Natural killer cell treated with Interleukin-12 subunit alpha and Interleukin-12 subunit beta and Interleukin-15 and Interleukin-18, amount 100 ng/mL, for 72 hours (primary cell): ENCODE measurements at regions not wholly inside any gene's neighbourhood (a gene's known extent, or its start where the extent isn't known, plus 50 kb on each side); places are given as distances from the start of the nearest gene placed in this dataset.
"Not testable (repeated sequence)": the region's sequence is repeated elsewhere in the genome, so short reads cannot be mapped to it uniquely, and the experiment has no call there.

Experiments
- ATAC-seq, 2 donors: fragments of 150-1000 bp; cut with Tn5 transposase in 1 of 2; sonication (Bioruptor Pico), chemical (Tn5 transposase) in 1 of 2; 2 replicates each; pipeline ENCODE4 v1.10.0; 2021
- DNase-seq: peaks from one replicate; pipeline ENCODE4 v3.0.0; 2022; ENCODE audit warnings: low spot score
- H3K27ac Mint-ChIP-seq, 2 donors: 1 replicate in 1 of 2; 2 replicates in 1 of 2; pipeline ENCODE4 v1.8.0; 2022; ENCODE audit warnings: mixed read lengths in 2 of 2, mild to moderate bottlenecking in 1 of 2, moderate library complexity in 1 of 2
- H3K27me3 Mint-ChIP-seq, 2 donors: 1 replicate in 1 of 2; 2 replicates in 1 of 2; pipeline ENCODE4 v1.8.0; 2022; ENCODE audit warnings: mixed read lengths in 2 of 2
- H3K36me3 Mint-ChIP-seq: one replicate; pipeline ENCODE4 v1.8.0; 2022; ENCODE audit warnings: mixed read lengths
- H3K4me1 Mint-ChIP-seq, 2 donors: 1 replicate in 1 of 2; 2 replicates in 1 of 2; pipeline ENCODE4 v1.8.0; 2022; ENCODE audit warnings: low read depth in 2 of 2, mixed read lengths in 2 of 2, mild to moderate bottlenecking in 1 of 2
- H3K4me3 Mint-ChIP-seq: one replicate; pipeline ENCODE4 v1.8.0; 2022; ENCODE audit warnings: mixed read lengths
- H3K9me3 Mint-ChIP-seq: 2 replicates; pipeline ENCODE4 v1.8.0; 2022; ENCODE audit warnings: mixed read lengths

DNA sequence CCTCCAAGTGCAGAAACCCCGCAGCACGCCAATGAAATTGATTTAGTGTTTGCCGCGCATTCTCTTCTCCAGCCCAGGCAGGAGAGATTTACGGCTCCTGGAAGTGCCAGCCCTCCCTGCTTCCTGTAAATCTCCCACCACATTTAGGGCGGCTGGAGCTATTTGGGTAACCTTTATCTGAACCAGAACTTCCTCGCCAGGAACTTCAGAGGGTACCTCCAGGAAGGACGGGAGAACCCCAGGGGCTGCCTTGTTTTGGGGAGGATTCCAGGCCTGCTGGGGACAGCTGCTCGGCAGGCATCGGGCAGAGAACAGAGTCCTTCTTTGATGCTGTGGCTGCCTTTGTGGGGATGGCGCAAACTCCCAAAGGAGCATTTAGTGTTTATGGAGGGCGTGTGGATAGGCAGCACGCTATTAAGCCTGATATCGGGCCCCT is 122.0 kb upstream of the MYCN start:
- ATAC-seq: no peak
- H3K27me3 Mint-ChIP-seq: peaks cover 9 to 25% of the 10 kb centered on the region in 2 donors
- H3K27ac Mint-ChIP-seq: no peak overlapping the region
- H3K4me3 Mint-ChIP-seq: no peak overlapping the region
- H3K36me3 Mint-ChIP-seq: no peaks in the 10 kb centered on the region
- no peaks in the 10 kb centered on the region for H3K9me3 Mint-ChIP-seq
- DNase-seq: no peak
- H3K4me1 Mint-ChIP-seq: no peaks in the 10 kb centered on the region

DNA sequence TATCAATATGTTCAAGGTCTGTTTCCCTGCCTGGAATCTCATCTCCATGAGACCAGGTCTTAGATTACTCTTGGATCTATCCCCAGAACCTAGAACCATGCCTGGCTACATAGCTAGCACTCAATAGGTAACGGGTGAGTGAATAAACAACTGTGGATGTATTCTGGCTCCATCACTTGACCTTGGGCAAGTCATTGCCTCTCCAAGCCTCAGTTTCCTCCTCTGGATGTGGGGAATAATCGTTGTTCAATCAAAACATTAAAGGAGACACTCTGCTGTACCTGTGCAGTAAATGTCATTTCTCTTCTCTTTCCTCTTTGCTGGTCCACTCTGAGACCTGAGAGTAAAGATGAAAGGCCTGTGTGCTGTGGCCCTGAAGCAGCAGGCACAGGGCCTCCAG is 121.5 kb upstream of the MYCN start:
- ATAC-seq: no peak
- H3K4me1 Mint-ChIP-seq: no peaks in the 10 kb centered on the region
- H3K9me3 Mint-ChIP-seq: no peaks in the 10 kb centered on the region

DNA sequence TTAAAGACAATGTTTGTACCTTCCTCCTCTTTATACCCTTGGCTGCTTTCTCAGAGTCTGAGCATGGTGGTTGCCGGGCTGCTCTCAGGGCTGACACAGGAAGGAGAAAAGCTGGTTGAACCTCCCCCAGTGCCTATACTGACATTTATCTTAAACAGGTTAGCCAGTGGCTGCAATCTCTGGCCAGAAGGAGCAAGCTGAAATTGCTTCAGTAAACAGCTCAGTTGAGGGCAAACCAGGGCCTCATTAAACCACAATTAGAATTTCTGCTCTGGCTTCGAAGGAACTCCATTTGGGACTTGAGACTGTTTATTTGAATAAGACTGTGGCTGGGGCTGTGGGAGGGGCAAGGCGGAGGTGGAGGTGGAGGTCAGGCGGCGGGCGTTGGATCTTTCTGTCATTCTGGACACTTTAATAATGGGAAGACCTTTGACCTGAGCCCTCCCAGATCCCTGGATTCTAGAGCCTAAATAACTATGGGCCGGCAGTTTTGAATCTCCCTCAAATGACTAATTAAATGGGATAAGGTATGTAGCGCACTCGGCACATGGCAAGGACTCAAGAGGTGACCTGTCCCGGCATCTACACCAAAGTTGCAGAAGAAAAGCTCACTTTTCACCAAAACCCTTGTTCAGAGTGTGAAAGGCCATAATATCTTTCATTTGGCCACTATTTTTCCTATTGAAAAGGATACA is 120.6 kb upstream of the MYCN start:
- H3K27ac Mint-ChIP-seq: no peak overlapping the region
- DNase-seq (no peak), ATAC-seq (no peak)
- no peaks in the 10 kb centered on the region for H3K9me3 Mint-ChIP-seq
- no peaks in the 10 kb centered on the region for H3K36me3 Mint-ChIP-seq
- H3K4me1 Mint-ChIP-seq: no peaks in the 10 kb centered on the region
- peaks cover 9 to 25% of the 10 kb centered on the region in 2 donors for H3K27me3 Mint-ChIP-seq
- no peak overlapping the region for H3K4me3 Mint-ChIP-seq

More for the DNA sequence above, 121.5 kb upstream of the MYCN start:
- no peak for DNase-seq
- peaks cover 9 to 25% of the 10 kb centered on the region in 2 donors for H3K27me3 Mint-ChIP-seq
- H3K27ac Mint-ChIP-seq: no peak overlapping the region
- H3K4me3 Mint-ChIP-seq: no peak overlapping the region
- H3K36me3 Mint-ChIP-seq: no peaks in the 10 kb centered on the region

DNA sequence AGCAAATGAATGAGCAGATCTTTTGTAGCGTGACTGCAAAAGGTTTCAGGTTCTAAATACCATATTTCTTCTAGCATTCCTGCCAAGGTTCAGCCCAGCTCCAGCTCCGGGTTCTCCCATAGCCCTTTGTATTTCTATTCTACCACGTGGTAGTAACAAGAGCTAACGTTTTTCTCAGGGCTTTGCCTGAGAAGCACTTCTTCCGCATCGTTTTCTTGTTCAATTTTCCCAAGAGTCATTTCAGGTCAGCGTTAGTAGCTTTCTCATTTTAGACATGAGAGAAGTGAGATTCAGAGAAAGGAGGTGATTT is 120.1 kb upstream of the MYCN start:
- Mint-ChIP-seq H3K4me1 (no peaks in the 10 kb centered on the region), H3K27me3 (peaks cover 9 to 25% of the 10 kb centered on the region in 2 donors), H3K4me3 (no peak overlapping the region), H3K27ac (no peak overlapping the region), H3K9me3 (no peaks in the 10 kb centered on the region), H3K36me3 (no peaks in the 10 kb centered on the region)
- ATAC-seq: no peak
- DNase-seq: no peak

DNA sequence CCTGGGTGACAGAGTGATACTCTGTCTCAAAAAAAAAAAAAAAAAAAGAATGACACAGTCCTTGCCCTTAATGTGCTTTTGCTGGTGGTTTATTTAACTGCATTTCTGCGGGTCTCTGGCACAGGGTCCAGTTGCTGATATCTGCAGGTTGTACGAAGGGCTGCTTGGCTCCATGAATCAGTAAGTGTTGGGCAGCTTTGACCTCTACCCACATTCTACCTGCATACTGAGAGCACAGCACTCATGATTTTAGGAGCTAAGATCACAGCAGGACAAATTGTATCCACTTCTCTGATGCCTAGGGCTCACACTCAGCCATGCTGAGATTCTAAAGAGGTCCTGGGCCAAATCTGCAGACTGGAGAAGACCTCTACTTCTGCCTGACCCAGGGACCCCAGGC is 119.4 kb upstream of the MYCN start:
- H3K4me3 Mint-ChIP-seq: no peak overlapping the region
- H3K9me3 Mint-ChIP-seq: no peaks in the 10 kb centered on the region
- H3K4me1 Mint-ChIP-seq: no peaks in the 10 kb centered on the region
- no peaks in the 10 kb centered on the region for H3K36me3 Mint-ChIP-seq
- no peak for DNase-seq
- ATAC-seq: no peak
- peaks cover 9 to 23% of the 10 kb centered on the region in 2 donors for H3K27me3 Mint-ChIP-seq
- H3K27ac Mint-ChIP-seq: no peak overlapping the region

DNA sequence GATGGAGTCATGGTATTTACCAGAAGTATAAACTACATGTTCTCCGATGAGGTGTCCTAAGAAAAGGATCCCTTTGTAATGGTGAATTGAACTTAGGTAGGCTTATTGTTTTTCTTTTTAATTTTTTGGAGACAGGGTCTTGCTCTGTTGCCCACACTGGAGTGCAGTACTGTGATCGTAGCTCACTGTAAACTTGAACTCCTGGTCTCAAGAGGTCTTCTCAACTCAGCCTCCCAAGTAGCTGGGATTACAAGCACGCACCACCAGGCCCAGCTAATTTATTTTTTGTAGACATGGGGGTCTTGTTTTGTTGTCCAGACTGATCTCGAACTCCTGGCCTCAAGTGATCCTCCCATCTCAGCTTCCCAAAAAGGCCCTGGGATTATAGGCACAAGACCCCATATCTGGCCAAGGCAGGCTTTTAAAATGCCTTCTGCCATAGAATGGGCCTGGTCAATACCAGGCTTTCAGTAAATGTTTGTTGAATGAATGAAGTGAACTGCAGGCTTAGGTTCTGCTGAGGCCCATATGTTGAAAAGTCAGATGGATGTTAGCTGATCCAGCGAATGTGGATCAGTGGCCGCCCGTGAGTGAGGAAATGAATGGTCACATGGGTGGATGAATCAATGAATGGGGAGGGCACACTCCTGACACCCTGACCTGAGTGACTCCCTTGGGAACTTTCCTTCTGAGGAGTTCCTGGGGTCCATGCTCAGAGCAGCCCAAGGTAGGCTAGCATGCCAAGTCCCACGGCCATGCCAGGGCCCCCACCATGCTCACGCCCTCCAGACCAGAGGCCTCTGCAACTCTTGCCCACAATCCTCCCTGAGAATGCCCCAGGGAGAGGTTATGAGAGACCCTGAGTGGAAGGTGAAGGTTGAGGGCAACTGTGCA is 118.0 kb upstream of the MYCN start:
- DNase-seq (no peak), ATAC-seq (peak in 1 of 2 donors; percentile 52)
- Mint-ChIP-seq H3K4me3 (no peak overlapping the region), H3K27me3 (peaks cover 8 to 12% of the 10 kb centered on the region in 2 donors), H3K4me1 (no peaks in the 10 kb centered on the region), H3K9me3 (no peaks in the 10 kb centered on the region), H3K36me3 (no peaks in the 10 kb centered on the region), H3K27ac (no peak overlapping the region)

DNA sequence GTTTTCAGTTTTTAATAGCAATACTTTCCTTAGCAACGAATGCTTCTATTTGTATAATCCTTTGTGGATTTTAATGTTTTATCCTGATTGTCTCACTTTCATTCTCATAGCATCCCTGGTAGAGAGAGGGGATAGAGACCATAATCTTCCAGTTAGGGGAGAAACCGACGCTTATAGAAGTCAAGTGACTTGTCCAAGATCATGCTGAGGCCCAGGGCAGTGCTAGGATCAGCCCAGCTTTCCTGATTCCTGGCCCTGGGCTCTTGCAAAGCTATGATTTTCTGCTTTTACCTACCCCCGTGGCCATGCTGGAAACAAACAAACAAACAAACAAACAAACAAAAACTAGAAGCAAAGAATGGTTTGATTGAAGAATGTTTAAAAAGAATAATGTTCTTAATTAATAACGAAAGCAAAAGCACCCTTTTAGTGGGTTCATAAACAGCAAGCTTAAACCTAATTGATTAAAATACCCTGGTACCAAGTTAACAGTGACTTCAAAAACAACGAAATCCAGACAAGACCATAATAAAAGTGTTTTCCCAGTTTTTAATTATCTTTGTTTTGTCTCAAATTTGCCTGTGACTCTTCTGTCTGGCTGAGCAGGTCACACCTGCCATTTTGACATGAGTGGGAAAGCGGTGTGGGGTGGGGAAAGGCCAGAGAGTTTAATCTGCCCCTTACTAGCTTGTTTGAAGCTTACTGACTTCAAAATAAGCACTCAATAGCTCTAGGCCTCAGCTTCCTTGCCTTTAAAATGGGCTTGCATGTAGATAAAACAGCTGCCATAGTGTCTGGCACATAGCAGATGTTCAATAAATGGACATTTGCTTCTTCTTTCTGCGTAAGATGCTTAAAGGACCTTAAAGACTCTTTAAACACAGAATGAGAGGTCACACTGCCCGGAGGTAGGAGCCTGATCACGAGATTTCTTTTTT is 116.6 kb upstream of the MYCN start:
- H3K27ac Mint-ChIP-seq: no peak overlapping the region
- H3K27me3 Mint-ChIP-seq: peaks cover 0 to 5% of the 10 kb centered on the region in 2 donors
- no peaks in the 10 kb centered on the region for H3K36me3 Mint-ChIP-seq
- DNase-seq: no peak
- no peak overlapping the region for H3K4me3 Mint-ChIP-seq
- H3K9me3 Mint-ChIP-seq: no peaks in the 10 kb centered on the region
- H3K4me1 Mint-ChIP-seq: no peaks in the 10 kb centered on the region
- ATAC-seq: no peak

DNA sequence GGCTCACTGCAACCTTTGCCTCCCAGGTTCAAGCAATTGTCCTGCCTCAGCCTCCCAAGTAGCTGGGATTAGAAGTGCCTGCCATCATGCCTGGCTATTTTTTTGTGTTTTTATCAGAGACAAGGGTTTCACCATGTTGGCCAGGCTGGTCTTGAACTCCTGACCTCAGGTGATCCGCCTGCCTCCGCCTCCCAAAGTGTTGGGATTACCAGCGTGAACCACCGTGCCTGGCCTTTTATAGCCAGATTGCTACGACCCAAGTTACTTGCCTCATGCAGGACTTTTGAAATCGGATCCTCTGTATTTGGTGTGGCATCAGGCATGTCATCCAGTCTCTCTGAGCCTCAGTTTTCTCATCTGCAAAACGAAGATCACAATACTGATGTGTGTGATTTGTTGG is 115.9 kb upstream of the MYCN start:
- not testable (repeated sequence) for H3K9me3 Mint-ChIP-seq, H3K4me1 Mint-ChIP-seq, H3K27me3 Mint-ChIP-seq, ATAC-seq, DNase-seq, H3K36me3 Mint-ChIP-seq, H3K4me3 Mint-ChIP-seq, H3K27ac Mint-ChIP-seq

DNA sequence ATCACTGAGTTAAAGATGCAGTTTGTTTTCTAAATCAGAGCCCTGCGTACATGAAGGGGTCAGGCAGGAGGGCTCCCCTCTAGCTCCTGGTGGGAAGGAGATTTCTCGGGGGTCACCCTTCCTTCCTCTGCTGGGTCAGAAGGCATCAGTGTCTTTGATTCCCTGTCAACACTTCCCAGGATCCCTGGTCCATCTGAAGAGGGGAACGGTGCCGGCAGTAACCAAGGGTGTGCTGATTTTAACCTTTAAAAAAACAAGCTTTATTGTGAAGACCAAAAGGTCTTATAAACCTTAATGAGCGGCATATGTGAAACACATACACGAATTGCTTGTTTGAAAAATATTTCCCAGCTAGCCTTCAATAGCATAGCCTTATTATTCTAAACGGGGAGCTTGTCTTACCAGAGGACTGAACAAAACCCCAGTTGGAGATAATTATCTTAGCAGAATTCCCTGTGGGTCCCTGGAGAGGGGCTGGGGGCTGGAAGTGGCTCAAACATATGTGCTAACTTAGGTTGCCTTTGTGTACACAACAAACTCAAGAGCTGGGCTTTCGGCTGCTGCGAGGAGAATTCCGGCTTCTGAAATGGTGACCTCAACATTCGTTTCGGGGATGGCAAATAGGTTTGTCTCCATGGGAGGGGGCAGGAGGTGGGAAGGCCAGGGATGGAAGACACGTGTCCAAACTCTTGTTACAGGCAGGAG is 114.9 kb upstream of the MYCN start:
- no peaks in the 10 kb centered on the region for H3K9me3 Mint-ChIP-seq
- ATAC-seq (no peak), DNase-seq (no peak)
- no peak overlapping the region for H3K27ac Mint-ChIP-seq
- H3K36me3 Mint-ChIP-seq: no peaks in the 10 kb centered on the region
- H3K4me1 Mint-ChIP-seq: no peaks in the 10 kb centered on the region
- no peak overlapping the region for H3K4me3 Mint-ChIP-seq
- peaks cover 0 to under 1% of the 10 kb centered on the region in 2 donors for H3K27me3 Mint-ChIP-seq

DNA sequence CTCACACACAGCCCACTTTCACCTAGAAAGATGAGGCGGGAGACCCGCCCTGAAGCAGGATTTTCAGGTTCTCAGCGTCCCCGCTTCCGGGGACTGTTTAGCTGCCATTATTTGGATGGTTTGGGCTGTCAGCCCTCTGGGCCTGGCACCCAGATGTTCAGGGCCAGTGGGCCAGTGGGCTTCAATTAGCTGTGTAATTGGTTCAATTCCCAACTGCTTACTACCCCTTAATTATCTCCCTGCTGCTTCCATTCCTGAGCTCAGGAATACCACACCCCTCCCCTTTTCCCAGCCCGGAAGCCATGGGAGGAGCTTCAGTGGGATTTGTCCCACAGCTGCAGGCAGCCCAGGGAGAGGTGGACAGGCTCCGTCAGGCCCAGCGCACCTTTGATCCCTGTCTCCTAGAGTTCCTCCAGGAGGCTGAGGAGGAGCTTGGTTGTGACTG is 114.1 kb upstream of the MYCN start:
- H3K9me3 Mint-ChIP-seq: no peaks in the 10 kb centered on the region
- H3K4me3 Mint-ChIP-seq: no peak overlapping the region
- no peak overlapping the region for H3K27ac Mint-ChIP-seq
- ATAC-seq: no peak
- no peaks in the 10 kb centered on the region for H3K36me3 Mint-ChIP-seq
- H3K27me3 Mint-ChIP-seq: no peaks in the 10 kb centered on the region
- DNase-seq: no peak
- H3K4me1 Mint-ChIP-seq: no peaks in the 10 kb centered on the region

DNA sequence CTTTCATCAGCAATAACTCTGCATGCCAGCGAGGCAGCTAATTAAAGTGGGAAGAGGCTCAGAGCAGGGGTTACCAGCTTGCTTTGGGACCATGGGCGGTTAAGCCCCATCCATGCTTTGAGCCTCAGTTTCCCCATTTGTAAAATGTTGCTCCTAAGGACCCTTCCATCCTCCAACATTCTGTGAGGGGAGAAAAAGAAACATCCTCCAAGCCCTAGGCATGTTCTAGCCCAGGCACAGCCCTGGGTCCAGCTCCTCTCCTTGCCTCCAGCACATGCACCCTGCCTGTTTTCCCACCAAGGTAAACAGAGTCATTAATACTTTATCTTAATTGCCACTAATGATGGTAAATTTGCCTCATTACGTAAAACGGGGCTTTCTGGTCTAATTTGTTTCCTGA is 113.3 kb upstream of the MYCN start:
- no peak for DNase-seq
- Mint-ChIP-seq H3K36me3 (no peaks in the 10 kb centered on the region), H3K27me3 (no peaks in the 10 kb centered on the region), H3K4me1 (no peaks in the 10 kb centered on the region), H3K27ac (no peak overlapping the region), H3K4me3 (no peak overlapping the region), H3K9me3 (no peaks in the 10 kb centered on the region)
- ATAC-seq: no peak

DNA sequence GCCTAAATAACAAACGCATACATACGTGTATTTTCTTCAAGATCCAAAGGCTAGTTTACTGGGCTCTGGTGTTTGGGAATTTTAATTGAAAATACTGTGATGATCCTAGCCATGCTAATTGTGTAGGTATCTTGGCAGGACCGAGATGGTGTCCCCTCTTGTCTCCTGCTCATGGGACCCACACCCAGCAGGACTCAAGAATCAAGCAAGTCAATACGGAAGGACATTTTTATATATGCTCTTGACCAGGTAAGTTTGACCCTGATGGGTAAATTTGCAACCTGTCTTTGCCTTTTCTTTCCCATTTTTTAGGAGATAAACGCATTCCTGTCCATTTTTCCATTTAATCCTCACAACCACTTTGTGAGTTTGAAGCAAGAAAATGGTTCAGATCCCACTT is 111.8 kb upstream of the MYCN start:
- Mint-ChIP-seq H3K4me1 (no peaks in the 10 kb centered on the region), H3K27me3 (no peaks in the 10 kb centered on the region), H3K4me3 (no peak overlapping the region), H3K36me3 (no peaks in the 10 kb centered on the region), H3K9me3 (no peaks in the 10 kb centered on the region), H3K27ac (no peak overlapping the region)
- ATAC-seq: no peak
- no peak for DNase-seq

DNA sequence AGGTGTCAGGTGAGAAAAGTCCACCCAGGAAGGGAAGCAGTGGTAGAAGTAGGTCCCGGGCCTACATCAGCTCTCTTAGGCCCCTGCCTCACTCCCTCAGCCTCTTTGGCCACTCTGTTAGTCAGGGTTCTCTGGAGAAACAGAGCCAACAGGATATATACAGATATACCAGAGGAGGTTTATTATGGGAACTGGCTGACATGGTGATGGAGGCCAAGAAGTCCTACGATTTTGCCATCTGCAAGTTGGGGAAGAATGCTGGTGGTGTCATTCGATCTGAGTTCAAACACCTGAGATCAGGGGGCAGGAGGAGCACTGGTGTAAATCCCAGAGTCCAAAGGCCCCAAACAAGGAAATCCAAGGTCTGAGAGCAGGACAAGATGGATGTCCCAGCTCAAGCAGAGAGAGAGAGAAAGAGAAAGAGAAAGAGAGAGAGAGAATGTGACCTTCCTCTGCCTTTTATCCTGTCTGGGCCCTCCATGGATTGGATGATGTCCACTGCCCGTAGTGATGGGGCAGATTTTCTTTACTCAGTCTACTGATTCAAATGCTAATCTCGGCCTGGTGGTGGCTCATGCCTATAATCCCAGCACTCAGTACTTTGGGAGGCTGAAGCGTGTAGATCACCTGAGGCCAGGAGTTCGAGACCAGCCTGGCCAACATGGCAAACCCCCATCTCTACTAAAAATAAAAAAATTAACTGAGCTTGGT is 111.1 kb upstream of the MYCN start:
- no peak overlapping the region for H3K27ac Mint-ChIP-seq

More for the DNA sequence above, 111.1 kb upstream of the MYCN start:
- H3K27me3 Mint-ChIP-seq: no peaks in the 10 kb centered on the region
- no peak for ATAC-seq
- H3K4me3 Mint-ChIP-seq: no peak overlapping the region
- H3K9me3 Mint-ChIP-seq: no peaks in the 10 kb centered on the region
- H3K36me3 Mint-ChIP-seq: no peaks in the 10 kb centered on the region
- DNase-seq: no peak
- H3K4me1 Mint-ChIP-seq: no peaks in the 10 kb centered on the region
